ENCODE measurements at regions not wholly inside any gene's neighbourhood (a gene's known extent, or its start where the extent isn't known, plus 50 kb on each side); places are given as distances from the start of the nearest gene placed in this dataset.

- no peak overlapping the region for H3K4me3 ChIP-seq (ENCODE audit: low read depth, low read length)
- DNase-seq (ENCODE audit: low read depth): no peak
These were observed 85.3 kb upstream of the PARP11 start for GRCh38 chr12:3958534-3958933.

GRCh38 chr12:3951380-3952135 lies 78.4 kb upstream of the PARP11 start:
- no peak for DNase-seq (ENCODE audit: low read depth)
- no peak overlapping the region for H3K4me3 ChIP-seq (ENCODE audit: low read depth, low read length)

GRCh38 chr12:3950714-3951320 lies 77.6 kb upstream of the PARP11 start:
- H3K4me3 ChIP-seq (ENCODE audit: low read depth, low read length): no peak overlapping the region
- DNase-seq (ENCODE audit: low read depth): no peak

- DNase-seq (ENCODE audit: low read depth): no peak
- H3K4me3 ChIP-seq (ENCODE audit: low read depth, low read length): no peak overlapping the region
These were observed 74.6 kb upstream of the PARP11 start for GRCh38 chr12:3947781-3948180.

- DNase-seq (ENCODE audit: low read depth): no peak
- no peak overlapping the region for H3K4me3 ChIP-seq (ENCODE audit: low read depth, low read length)
These were observed 72.5 kb upstream of the PARP11 start for GRCh38 chr12:3945671-3946070.

- no peak overlapping the region for H3K4me3 ChIP-seq (ENCODE audit: low read depth, low read length)
- no peak for DNase-seq (ENCODE audit: low read depth)
These were observed 71.4 kb upstream of the PARP11 start for GRCh38 chr12:3944620-3945019.

- H3K4me3 ChIP-seq (ENCODE audit: low read depth, low read length): no peak overlapping the region
- no peak for DNase-seq (ENCODE audit: low read depth)
These were observed 64.9 kb upstream of the PARP11 start for GRCh38 chr12:3938042-3938544.

- no peak for DNase-seq (ENCODE audit: low read depth)
- no peak overlapping the region for H3K4me3 ChIP-seq (ENCODE audit: low read depth, low read length)
These were observed 61.9 kb upstream of the PARP11 start for GRCh38 chr12:3935078-3935477.

GRCh38 chr12:3933819-3934192 lies 60.6 kb upstream of the PARP11 start:
- H3K4me3 ChIP-seq (ENCODE audit: low read depth, low read length): no peak overlapping the region
- DNase-seq (ENCODE audit: low read depth): no peak

- no peak overlapping the region for H3K4me3 ChIP-seq (ENCODE audit: low read depth, low read length)
- DNase-seq (ENCODE audit: low read depth): no peak
These were observed 60.0 kb upstream of the PARP11 start for GRCh38 chr12:3933074-3933818.

- no peak overlapping the region for H3K4me3 ChIP-seq (ENCODE audit: low read depth, low read length)
- no peak for DNase-seq (ENCODE audit: low read depth)
These were observed 58.6 kb upstream of the PARP11 start for GRCh38 chr12:3931776-3932175.

GRCh38 chr12:3931206-3931605 lies 58.0 kb upstream of the PARP11 start:
- H3K4me3 ChIP-seq (ENCODE audit: low read depth, low read length): no peak overlapping the region
- no peak for DNase-seq (ENCODE audit: low read depth)

GRCh38 chr12:3929875-3930615 lies 56.8 kb upstream of the PARP11 start:
- DNase-seq (ENCODE audit: low read depth): no peak
- H3K4me3 ChIP-seq (ENCODE audit: low read depth, low read length): no peak overlapping the region

- DNase-seq (ENCODE audit: low read depth): peak; percentile 23
These were observed 55.5 kb upstream of the PARP11 start for GRCh38 chr12:3928538-3929184.

GRCh38 chr12:3925621-3926020 lies 52.4 kb upstream of the PARP11 start:
- no peak overlapping the region for H3K4me3 ChIP-seq (ENCODE audit: low read depth, low read length)
- DNase-seq (ENCODE audit: low read depth): no peak

More at GRCh38 chr12:3928538-3929184, 55.5 kb upstream of the PARP11 start:
- H3K4me3 ChIP-seq (ENCODE audit: low read depth, low read length): no peak overlapping the region

GRCh38 chr12:3924761-3925160 lies 51.6 kb upstream of the PARP11 start:
- H3K4me3 ChIP-seq (ENCODE audit: low read depth, low read length): no peak overlapping the region
- no peak for DNase-seq (ENCODE audit: low read depth)

- H3K4me3 ChIP-seq (ENCODE audit: low read depth, low read length): no peak overlapping the region
These were observed 49.8 kb upstream of the PARP11 start for GRCh38 chr12:3923021-3923420.

More at GRCh38 chr12:3923021-3923420, 49.8 kb upstream of the PARP11 start:
- no peak for DNase-seq (ENCODE audit: low read depth)

All from skeletal muscle cell (primary cell).